ENCODE measurements at regions not wholly inside any gene's neighbourhood (a gene's known extent, or its start where the extent isn't known, plus 50 kb on each side); places are given as distances from the start of the nearest gene placed in this dataset.

DNA sequence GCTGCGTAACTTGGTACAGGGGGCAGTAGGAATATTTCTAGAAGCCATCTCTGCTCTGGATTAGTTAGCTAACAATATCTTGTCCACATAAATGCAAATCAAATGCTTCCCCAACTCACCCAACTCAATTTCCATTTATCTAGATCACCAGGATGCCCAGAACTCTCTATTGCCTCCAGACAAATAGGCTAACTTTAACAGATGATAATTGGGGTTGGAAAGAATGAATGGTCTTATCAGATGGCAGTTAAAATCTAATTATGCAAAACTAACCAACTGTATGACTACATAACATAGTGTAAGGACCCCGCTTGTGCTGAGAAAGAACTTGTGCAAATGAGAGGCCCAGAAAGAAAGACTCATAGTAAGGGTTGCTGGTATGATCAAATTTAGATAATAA, 1024.8 kb downstream of the PLA2G4A start:
- Histone ChIP-seq H3K9me3 (ENCODE audit: control insufficient read depth, insufficient read depth, low read length) (no peaks in the 10 kb centered on the region), H3K36me3 (ENCODE audit: control insufficient read depth, insufficient read depth, low read length) (no peaks in the 10 kb centered on the region), H3K27ac (ENCODE audit: low read length) (no peak overlapping the region), H3K27me3 (ENCODE audit: control insufficient read depth, insufficient read depth, low read length) (no peaks in the 10 kb centered on the region), H3K4me1 (ENCODE audit: control insufficient read depth, insufficient read depth, low read length) (no peaks in the 10 kb centered on the region), H3K4me3 (ENCODE audit: low read length) (no peak overlapping the region)
- WGBS (ENCODE audit: insufficient coverage, insufficient read length): no CpG with 5 or more reads among the region's 2 CpGs
- DNase-seq (ENCODE audit: low read depth, low spot score): no peak

DNA sequence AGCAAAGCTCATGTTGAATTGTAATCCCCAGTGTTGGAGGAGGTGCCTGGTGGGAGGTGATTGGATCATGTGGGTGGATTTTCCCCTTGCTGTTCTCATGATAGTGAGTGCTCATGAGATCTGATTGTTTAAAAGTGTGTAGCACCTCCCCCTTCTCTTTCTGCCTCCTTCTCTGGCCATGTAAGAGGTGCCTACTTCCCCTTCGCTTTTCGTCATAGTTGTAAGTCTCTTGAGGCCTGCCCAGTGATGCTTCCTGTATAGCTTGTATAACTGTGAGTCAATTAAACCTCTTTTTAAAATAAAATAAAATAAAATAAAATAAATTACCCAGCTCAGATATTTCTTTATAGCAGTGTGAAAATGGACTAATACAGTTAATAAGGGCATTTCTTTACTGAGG, 1025.7 kb downstream of the PLA2G4A start:
- Histone ChIP-seq H3K4me3 (ENCODE audit: low read length) (no peak overlapping the region), H3K9me3 (ENCODE audit: control insufficient read depth, insufficient read depth, low read length) (no peaks in the 10 kb centered on the region), H3K27me3 (ENCODE audit: control insufficient read depth, insufficient read depth, low read length) (no peaks in the 10 kb centered on the region), H3K4me1 (ENCODE audit: control insufficient read depth, insufficient read depth, low read length) (no peaks in the 10 kb centered on the region), H3K27ac (ENCODE audit: low read length) (no peak overlapping the region), H3K36me3 (ENCODE audit: control insufficient read depth, insufficient read depth, low read length) (no peaks in the 10 kb centered on the region)
- no CpG with 5 or more reads among the region's 2 CpGs for WGBS (ENCODE audit: insufficient coverage, insufficient read length)
- no peak for DNase-seq (ENCODE audit: low read depth, low spot score)

DNA sequence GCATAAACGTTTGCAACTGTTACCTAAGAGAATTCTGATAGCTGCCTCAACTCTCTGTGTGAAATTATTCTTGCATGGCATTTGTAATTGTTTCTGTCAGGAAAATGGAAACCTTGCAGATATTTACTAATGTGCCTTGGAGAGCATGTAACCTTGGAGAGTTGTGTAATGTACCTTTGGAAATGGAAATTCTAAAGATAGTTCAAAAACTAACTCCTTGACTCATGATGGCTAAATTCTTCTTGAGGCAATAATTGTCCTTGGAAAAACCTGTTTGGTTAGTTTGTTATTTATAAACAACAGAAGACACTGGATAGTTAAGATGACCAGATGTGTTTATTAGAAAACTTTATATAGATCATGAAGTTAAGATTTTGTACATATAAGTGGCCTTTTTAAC, 1033.8 kb downstream of the PLA2G4A start:
- H3K36me3 ChIP-seq (ENCODE audit: control insufficient read depth, insufficient read depth, low read length): no peaks in the 10 kb centered on the region
- no peak for DNase-seq (ENCODE audit: low read depth, low spot score)
- no peak overlapping the region for H3K4me3 ChIP-seq (ENCODE audit: low read length)
- H3K9me3 ChIP-seq (ENCODE audit: control insufficient read depth, insufficient read depth, low read length): no peaks in the 10 kb centered on the region
- H3K27me3 ChIP-seq (ENCODE audit: control insufficient read depth, insufficient read depth, low read length): no peaks in the 10 kb centered on the region
- H3K4me1 ChIP-seq (ENCODE audit: control insufficient read depth, insufficient read depth, low read length): no peaks in the 10 kb centered on the region
- H3K27ac ChIP-seq (ENCODE audit: low read length): no peak overlapping the region
- WGBS (ENCODE audit: insufficient coverage, insufficient read length): no CpG with 5 or more reads among the region's 1 CpG

DNA sequence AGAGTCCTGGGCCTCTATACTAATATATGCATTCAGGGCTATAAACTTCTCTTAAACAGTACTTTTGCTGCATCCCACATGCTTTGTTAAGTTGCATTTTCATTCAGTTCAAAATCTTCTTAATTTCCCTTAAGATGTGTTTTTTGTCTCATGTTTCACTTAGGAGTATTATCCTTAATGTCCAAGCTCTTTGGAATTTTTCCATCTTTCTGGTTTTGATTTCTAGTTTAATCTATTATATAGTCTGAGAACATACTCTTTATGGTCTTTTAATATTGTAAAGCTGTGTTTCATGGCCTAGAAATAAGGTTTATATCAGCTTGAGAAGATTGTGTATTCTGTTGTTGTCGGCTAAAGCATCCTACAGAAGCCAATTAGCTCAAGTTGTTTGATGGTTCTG, 1041.8 kb downstream of the PLA2G4A start:
- H3K27ac ChIP-seq (ENCODE audit: low read length): no peak overlapping the region
- H3K4me3 ChIP-seq (ENCODE audit: low read length): no peak overlapping the region
- WGBS (ENCODE audit: insufficient coverage, insufficient read length): no CpG with 5 or more reads among the region's 1 CpG
- no peaks in the 10 kb centered on the region for H3K27me3 ChIP-seq (ENCODE audit: control insufficient read depth, insufficient read depth, low read length)
- no peak for DNase-seq (ENCODE audit: low read depth, low spot score)
- no peaks in the 10 kb centered on the region for H3K36me3 ChIP-seq (ENCODE audit: control insufficient read depth, insufficient read depth, low read length)
- H3K9me3 ChIP-seq (ENCODE audit: control insufficient read depth, insufficient read depth, low read length): no peaks in the 10 kb centered on the region
- H3K4me1 ChIP-seq (ENCODE audit: control insufficient read depth, insufficient read depth, low read length): no peaks in the 10 kb centered on the region

- no peak overlapping the region for H3K4me3 ChIP-seq (ENCODE audit: low read length)
- H3K4me1 ChIP-seq (ENCODE audit: control insufficient read depth, insufficient read depth, low read length): no peaks in the 10 kb centered on the region
- H3K27ac ChIP-seq (ENCODE audit: low read length): no peak overlapping the region
- no CpG with 5 or more reads among the region's 2 CpGs for WGBS (ENCODE audit: insufficient coverage, insufficient read length)
- no peaks in the 10 kb centered on the region for H3K36me3 ChIP-seq (ENCODE audit: control insufficient read depth, insufficient read depth, low read length)
- H3K27me3 ChIP-seq (ENCODE audit: control insufficient read depth, insufficient read depth, low read length): no peaks in the 10 kb centered on the region
- DNase-seq (ENCODE audit: low read depth, low spot score): no peak
- H3K9me3 ChIP-seq (ENCODE audit: control insufficient read depth, insufficient read depth, low read length): no peaks in the 10 kb centered on the region
These were observed 1042.6 kb downstream of the PLA2G4A start for GRCh38 chr1:187871177-187871845.

DNA sequence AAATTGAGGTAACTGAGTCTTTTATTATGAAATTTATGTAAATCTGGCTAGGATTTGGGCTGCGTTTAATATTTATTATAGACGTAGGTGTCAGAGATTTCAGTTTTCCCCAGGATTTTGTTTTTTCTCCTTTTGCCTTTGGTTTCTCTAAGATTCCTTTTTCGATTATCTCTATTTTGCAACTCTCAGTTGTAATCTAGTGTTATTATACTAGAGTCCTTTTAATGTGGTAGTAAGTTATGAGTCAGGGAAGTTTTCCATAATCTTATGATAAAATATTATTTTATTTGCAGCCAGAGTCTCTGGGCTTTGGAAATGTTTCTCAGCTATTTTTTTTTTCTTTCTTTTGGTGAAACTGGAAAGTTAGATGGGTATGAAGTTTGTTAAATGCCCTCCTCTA, 1043.8 kb downstream of the PLA2G4A start:
- DNase-seq (ENCODE audit: low read depth, low spot score): no peak
- no CpG with 5 or more reads among the region's 3 CpGs for WGBS (ENCODE audit: insufficient coverage, insufficient read length)
- H3K27me3 ChIP-seq (ENCODE audit: control insufficient read depth, insufficient read depth, low read length): no peaks in the 10 kb centered on the region
- no peak overlapping the region for H3K4me3 ChIP-seq (ENCODE audit: low read length)
- H3K9me3 ChIP-seq (ENCODE audit: control insufficient read depth, insufficient read depth, low read length): no peaks in the 10 kb centered on the region
- H3K4me1 ChIP-seq (ENCODE audit: control insufficient read depth, insufficient read depth, low read length): no peaks in the 10 kb centered on the region
- no peak overlapping the region for H3K27ac ChIP-seq (ENCODE audit: low read length)
- H3K36me3 ChIP-seq (ENCODE audit: control insufficient read depth, insufficient read depth, low read length): no peaks in the 10 kb centered on the region

DNA sequence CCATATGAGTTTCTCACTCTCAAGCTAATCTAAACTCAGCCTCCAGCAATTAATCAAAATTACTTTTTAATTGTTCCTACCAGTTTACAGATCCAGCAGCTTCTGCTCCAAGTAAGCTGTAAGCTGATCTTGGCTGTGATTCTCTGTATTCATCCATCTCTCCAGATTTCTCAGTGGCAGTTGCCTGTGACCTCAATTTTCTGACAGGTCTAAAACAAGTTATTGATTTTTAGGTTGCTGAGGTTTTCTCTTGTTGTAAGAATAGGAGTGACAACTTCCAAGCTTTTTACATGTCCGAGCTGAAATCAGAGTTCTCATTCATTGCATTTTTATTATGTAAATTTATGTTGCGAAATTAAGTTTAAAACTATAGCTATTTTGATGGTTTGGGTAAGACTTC, 1044.4 kb downstream of the PLA2G4A start:
- no peak overlapping the region for H3K27ac ChIP-seq (ENCODE audit: low read length)
- DNase-seq (ENCODE audit: low read depth, low spot score): no peak
- WGBS (ENCODE audit: insufficient coverage, insufficient read length): 100% methylated on average over 1 of the region's 2 CpGs

DNA sequence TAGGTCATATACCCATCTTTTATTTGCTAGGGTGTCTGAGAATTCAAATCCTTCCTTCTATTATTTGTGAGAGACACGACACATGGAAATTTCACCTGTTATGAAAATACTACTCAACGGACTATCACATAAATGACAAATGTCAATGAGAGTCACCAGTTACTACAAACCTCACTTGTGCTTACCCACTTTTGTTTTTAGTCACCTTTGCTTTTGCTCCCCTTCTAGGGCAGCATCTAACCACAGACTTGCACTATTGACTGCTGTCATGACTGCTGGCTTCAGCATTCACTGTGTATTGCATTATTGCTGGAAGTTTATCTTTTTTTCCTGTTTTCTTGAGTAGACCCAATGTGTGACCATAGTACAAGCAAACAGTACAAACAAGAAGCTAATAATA, 1048.0 kb downstream of the PLA2G4A start:
- H3K4me1 ChIP-seq (ENCODE audit: control insufficient read depth, insufficient read depth, low read length): no peaks in the 10 kb centered on the region
- no peak overlapping the region for H3K4me3 ChIP-seq (ENCODE audit: low read length)
- no CpG with 5 or more reads among the region's 2 CpGs for WGBS (ENCODE audit: insufficient coverage, insufficient read length)
- no peak overlapping the region for H3K27ac ChIP-seq (ENCODE audit: low read length)
- H3K9me3 ChIP-seq (ENCODE audit: control insufficient read depth, insufficient read depth, low read length): no peaks in the 10 kb centered on the region
- H3K36me3 ChIP-seq (ENCODE audit: control insufficient read depth, insufficient read depth, low read length): no peaks in the 10 kb centered on the region
- H3K27me3 ChIP-seq (ENCODE audit: control insufficient read depth, insufficient read depth, low read length): no peaks in the 10 kb centered on the region
- no peak for DNase-seq (ENCODE audit: low read depth, low spot score)

More for the DNA sequence above, 1044.4 kb downstream of the PLA2G4A start:
- Histone ChIP-seq H3K27me3 (ENCODE audit: control insufficient read depth, insufficient read depth, low read length) (no peaks in the 10 kb centered on the region), H3K36me3 (ENCODE audit: control insufficient read depth, insufficient read depth, low read length) (no peaks in the 10 kb centered on the region), H3K9me3 (ENCODE audit: control insufficient read depth, insufficient read depth, low read length) (no peaks in the 10 kb centered on the region), H3K4me1 (ENCODE audit: control insufficient read depth, insufficient read depth, low read length) (no peaks in the 10 kb centered on the region), H3K4me3 (ENCODE audit: low read length) (no peak overlapping the region)

- Histone ChIP-seq H3K4me1 (ENCODE audit: control insufficient read depth, insufficient read depth, low read length) (no peaks in the 10 kb centered on the region), H3K36me3 (ENCODE audit: control insufficient read depth, insufficient read depth, low read length) (no peaks in the 10 kb centered on the region), H3K9me3 (ENCODE audit: control insufficient read depth, insufficient read depth, low read length) (no peaks in the 10 kb centered on the region), H3K27me3 (ENCODE audit: control insufficient read depth, insufficient read depth, low read length) (no peaks in the 10 kb centered on the region), H3K4me3 (ENCODE audit: low read length) (no peak overlapping the region), H3K27ac (ENCODE audit: low read length) (no peak overlapping the region)
- WGBS (ENCODE audit: insufficient coverage, insufficient read length): no CpG with 5 or more reads among the region's 5 CpGs
- no peak for DNase-seq (ENCODE audit: low read depth, low spot score)
These were observed 1048.5 kb downstream of the PLA2G4A start for GRCh38 chr1:187877220-187877619.

- no peak for DNase-seq (ENCODE audit: low read depth, low spot score)
- no peaks in the 10 kb centered on the region for H3K36me3 ChIP-seq (ENCODE audit: control insufficient read depth, insufficient read depth, low read length)
- 100% methylated on average over 2 of the region's 8 CpGs for WGBS (ENCODE audit: insufficient coverage, insufficient read length)
- no peak overlapping the region for H3K27ac ChIP-seq (ENCODE audit: low read length)
- no peaks in the 10 kb centered on the region for H3K9me3 ChIP-seq (ENCODE audit: control insufficient read depth, insufficient read depth, low read length)
- H3K4me1 ChIP-seq (ENCODE audit: control insufficient read depth, insufficient read depth, low read length): no peaks in the 10 kb centered on the region
- no peaks in the 10 kb centered on the region for H3K27me3 ChIP-seq (ENCODE audit: control insufficient read depth, insufficient read depth, low read length)
- no peak overlapping the region for H3K4me3 ChIP-seq (ENCODE audit: low read length)
These were observed 1050.1 kb downstream of the PLA2G4A start for GRCh38 chr1:187878883-187879282.

- H3K4me1 ChIP-seq (ENCODE audit: control insufficient read depth, insufficient read depth, low read length): no peaks in the 10 kb centered on the region
- H3K9me3 ChIP-seq (ENCODE audit: control insufficient read depth, insufficient read depth, low read length): no peaks in the 10 kb centered on the region
- no peaks in the 10 kb centered on the region for H3K36me3 ChIP-seq (ENCODE audit: control insufficient read depth, insufficient read depth, low read length)
- DNase-seq (ENCODE audit: low read depth, low spot score): no peak
- no CpG with 5 or more reads among the region's 2 CpGs for WGBS (ENCODE audit: insufficient coverage, insufficient read length)
- no peaks in the 10 kb centered on the region for H3K27me3 ChIP-seq (ENCODE audit: control insufficient read depth, insufficient read depth, low read length)
- H3K27ac ChIP-seq (ENCODE audit: low read length): no peak overlapping the region
- H3K4me3 ChIP-seq (ENCODE audit: low read length): no peak overlapping the region
These were observed 1054.6 kb downstream of the PLA2G4A start for GRCh38 chr1:187883356-187883755.

All from iPS DF 6.9 (cell line).